22Rv1 (cell line): ENCODE measurements at regions not wholly inside any gene's neighbourhood (a gene's known extent, or its start where the extent isn't known, plus 50 kb on each side); places are given as distances from the start of the nearest gene placed in this dataset.

Source experiments
- ZFX ChIP-seq: fragments of 450-650 bp; IDR thresholded peaks from 2 replicates; pipeline ENCODE4 v1.6.1; 2017; ENCODE audit warnings: antibody characterized with exemption, borderline replicate concordance
- TF ChIP-seq, protein P1 (sequence below): fragments of 450-650 bp; IDR thresholded peaks from 2 replicates; pipeline ENCODE4 v1.5.1; 2017; ENCODE audit warnings: mild to moderate bottlenecking

- TF ChIP-seq, protein P1, sequence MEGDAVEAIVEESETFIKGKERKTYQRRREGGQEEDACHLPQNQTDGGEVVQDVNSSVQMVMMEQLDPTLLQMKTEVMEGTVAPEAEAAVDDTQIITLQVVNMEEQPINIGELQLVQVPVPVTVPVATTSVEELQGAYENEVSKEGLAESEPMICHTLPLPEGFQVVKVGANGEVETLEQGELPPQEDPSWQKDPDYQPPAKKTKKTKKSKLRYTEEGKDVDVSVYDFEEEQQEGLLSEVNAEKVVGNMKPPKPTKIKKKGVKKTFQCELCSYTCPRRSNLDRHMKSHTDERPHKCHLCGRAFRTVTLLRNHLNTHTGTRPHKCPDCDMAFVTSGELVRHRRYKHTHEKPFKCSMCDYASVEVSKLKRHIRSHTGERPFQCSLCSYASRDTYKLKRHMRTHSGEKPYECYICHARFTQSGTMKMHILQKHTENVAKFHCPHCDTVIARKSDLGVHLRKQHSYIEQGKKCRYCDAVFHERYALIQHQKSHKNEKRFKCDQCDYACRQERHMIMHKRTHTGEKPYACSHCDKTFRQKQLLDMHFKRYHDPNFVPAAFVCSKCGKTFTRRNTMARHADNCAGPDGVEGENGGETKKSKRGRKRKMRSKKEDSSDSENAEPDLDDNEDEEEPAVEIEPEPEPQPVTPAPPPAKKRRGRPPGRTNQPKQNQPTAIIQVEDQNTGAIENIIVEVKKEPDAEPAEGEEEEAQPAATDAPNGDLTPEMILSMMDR: no peak
- no peak for TF ChIP-seq ZFX
These were observed 58.3 kb upstream of the STXBP6 start for GRCh38 chr14:25108291-25108690.
